NCI-H82 treated with DMSO at 0.1 percent for 48 hours (cell line): ENCODE measurements at regions not wholly inside any gene's neighbourhood (a gene's known extent, or its start where the extent isn't known, plus 50 kb on each side); places are given as distances from the start of the nearest gene placed in this dataset.
A peak's percentile ranks its signal among the peaks of the same experiment; 100 is the strongest.
"Not testable (repeated sequence)": the region's sequence is repeated elsewhere in the genome, so short reads cannot be mapped to it uniquely, and the experiment has no call there.

Source experiments
- DNase-seq: peaks from one replicate; lab custom pipeline; 2025; ENCODE audit not compliant: unreplicated experiment; lab: John Stamatoyannopoulos, UW

DNA sequence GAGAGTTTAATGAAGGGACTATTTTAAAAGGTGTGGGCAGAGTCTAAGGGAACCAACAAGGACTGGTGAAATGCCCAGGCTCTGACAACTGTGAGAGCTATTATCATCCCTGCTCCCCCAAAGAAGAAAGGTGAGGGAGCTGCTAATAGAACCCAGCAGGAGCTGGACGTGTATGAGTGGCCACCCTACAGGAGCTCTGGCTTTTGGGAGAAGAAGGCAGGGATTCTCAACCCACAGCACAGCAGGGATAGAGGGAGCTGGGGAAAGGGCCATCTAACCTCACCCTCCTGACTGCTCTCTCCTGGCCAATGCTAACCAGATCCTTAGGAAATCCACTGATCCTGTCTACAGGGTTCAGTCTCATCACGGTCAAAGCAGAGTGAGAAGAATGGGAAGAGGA lies 57.1 kb downstream of the GRIN2B start:
- DNase-seq: no peak

GRCh38 chr12:13918897-13919296 lies 62.5 kb downstream of the GRIN2B start:
- no peak for DNase-seq

GRCh38 chr12:13915096-13915495 lies 66.3 kb downstream of the GRIN2B start:
- DNase-seq: no peak

- no peak for DNase-seq
Measured at GRCh38 chr12:13913371-13913770, 68.0 kb downstream of the GRIN2B start.

- DNase-seq: no peak
Measured at GRCh38 chr12:13911756-13912554, 69.4 kb downstream of the GRIN2B start.

DNA sequence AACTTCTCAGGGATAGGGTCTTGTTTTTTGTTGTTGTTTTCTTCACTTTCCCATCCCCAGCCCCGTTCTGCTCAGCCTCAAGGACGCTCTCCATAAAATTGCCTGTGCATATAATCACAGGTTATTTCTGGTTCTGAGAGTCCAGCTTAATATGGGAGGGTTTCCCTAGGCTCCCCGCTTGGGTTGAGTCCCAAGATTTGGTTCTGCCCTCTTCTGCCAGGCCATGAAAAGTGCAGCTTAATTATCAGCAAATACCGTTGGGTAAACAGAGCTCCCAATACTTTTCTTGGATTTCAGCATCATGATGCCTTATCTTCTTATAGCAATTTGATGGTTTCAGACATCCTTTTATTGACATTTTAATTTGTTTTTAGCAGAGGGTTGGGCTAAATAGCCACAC lies 75.6 kb downstream of the GRIN2B start:
- no peak for DNase-seq

GRCh38 chr12:13900718-13901117 lies 80.7 kb downstream of the GRIN2B start:
- DNase-seq: no peak

GRCh38 chr12:13898387-13898786 lies 83.0 kb downstream of the GRIN2B start:
- not testable (repeated sequence) for DNase-seq

DNA sequence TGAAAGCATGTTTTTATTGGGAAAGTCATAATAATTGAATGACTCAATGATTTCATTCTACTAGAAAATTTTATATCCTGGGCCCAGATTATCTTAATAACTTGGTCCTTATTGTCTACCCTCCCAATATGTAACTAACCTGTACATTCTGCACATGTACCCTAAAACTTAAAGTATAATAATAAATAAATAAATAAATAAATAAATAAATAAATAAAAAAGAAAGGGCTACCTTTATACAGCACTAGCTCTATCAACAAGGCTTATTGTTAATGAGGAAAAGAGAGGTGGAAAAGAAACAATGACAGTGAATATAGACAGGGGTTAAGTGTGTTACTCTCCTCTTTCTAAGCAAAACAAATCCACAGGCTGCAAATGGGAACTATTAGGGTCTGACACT lies 83.6 kb downstream of the GRIN2B start:
- no peak for DNase-seq

GRCh38 chr12:13896063-13896626 lies 85.3 kb downstream of the GRIN2B start:
- no peak for DNase-seq

DNA sequence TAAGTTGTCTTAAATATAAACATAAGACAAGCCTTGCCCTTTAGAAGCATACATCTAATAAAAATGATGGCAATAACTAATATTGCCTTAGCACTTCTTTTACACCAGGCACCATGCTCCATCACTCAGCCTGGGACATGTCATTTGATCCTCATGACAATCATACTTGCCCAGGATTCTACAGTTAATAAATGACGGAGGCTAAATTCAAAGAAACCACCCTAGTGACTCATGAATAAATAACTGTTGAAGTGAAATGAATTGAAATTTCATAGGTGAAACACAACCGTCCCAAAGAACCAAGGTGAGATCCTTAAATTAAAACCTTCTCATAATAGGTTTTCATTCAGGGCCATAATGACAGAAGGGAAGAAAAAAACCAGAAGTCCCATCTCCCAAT lies 89.5 kb downstream of the GRIN2B start:
- no peak for DNase-seq

- DNase-seq: no peak
Measured at GRCh38 chr12:13890943-13891342, 90.5 kb downstream of the GRIN2B start.

GRCh38 chr12:13887779-13888388 lies 93.5 kb downstream of the GRIN2B start:
- DNase-seq: no peak

DNA sequence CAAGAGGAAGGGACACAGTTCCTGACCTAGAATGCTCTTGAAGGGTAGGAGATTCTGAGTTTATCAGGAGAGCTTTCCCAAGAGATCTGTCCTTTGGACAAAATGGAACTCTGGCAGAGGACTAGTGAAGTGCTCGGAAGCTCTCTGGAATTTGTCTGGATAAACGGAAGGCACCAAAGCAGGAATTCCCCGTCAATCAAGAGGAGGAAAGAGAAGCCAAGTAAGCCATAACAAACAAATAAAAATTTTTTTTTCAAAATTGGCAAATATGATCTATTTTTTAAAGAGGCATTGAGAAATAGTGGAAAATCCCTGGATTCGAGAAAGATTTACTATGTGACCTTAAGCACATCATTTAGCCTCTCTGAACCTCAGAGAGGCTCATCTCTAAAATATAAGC lies 99.2 kb downstream of the GRIN2B start:
- no peak for DNase-seq

DNA sequence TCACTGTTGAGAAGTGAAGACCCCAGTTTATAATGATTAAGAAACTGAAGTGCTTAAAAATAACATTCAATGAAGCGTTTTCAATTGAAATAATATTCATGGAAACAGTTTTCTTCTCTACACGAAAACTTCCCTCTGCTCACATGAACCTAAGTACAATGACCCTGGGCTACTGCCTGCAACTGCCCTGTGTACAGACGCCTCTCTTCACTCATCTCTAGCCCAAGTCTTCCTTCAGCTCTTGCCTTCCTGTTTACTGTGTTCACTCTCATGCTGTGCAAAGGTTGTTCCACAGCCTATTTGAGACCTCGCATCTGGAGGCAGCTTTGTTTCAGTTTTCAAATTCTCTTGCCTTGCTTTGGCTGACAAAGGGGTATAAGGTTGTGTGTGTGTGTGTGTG lies 100.8 kb downstream of the GRIN2B start:
- no peak for DNase-seq

DNA sequence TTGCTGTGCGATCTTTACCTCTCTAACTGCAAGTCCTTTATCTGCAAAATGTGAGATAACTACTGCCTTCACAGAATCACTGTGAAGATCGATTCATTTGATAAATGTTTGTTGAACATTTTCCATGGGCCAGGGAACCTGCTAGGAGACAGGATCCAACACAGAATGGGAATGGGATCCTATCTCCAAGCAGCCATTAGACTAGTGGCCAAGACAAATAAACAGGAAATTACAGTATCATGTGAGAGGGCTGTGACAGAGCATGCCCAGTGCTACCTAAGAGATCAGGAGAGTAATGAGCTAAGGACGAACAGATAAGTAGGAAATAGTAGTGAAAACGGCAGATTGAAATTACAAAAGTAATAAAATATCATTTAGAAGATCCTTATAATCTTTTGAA lies 105.7 kb downstream of the GRIN2B start:
- DNase-seq: no peak

DNA sequence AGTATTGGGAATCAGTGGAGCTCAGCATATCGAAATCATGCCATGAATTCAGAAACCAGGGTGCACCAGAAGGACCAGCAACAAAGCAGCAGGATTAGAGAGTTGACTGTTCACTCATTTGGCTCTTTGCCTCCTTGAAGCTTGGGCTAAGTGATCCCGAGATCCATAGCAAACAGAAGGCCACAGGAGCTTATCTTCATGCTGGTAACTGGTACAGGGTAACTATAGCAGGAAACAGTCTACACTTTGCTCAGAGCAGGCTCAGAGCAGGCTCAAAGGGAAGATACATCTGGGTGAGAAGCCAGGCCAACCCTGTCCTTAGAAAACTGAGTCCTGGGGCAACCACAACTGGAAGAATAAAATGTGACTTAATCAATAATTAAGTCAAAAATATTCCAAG lies 111.1 kb downstream of the GRIN2B start:
- no peak for DNase-seq

DNA sequence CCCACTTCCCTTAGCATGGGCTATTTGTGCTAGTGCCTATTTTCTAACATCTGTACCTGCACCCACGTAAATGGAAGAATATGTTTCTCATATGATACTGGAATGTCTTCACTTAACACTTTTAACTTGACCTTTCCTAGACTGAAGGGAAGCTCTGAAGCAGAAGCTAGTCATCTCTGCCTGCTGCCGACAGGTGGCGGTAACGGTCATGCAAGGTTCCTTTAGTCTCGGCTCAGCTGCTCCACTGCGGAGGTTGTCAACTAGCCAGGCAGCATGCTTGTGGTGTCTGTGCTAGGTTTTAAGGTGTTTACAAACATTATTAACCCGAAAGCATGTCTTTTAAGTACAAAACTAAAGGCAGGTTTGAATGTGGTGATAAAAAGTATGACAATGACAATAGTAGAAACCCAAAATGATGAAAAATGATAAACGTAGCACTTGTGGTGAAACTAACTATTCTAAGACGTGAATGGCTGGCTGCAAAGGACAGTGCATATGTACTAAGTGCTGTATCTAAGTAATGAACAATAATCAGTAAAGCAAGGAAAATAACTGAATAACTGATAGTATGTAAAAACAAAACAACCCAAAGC lies 117.2 kb downstream of the GRIN2B start:
- DNase-seq: peak; percentile 24

DNA sequence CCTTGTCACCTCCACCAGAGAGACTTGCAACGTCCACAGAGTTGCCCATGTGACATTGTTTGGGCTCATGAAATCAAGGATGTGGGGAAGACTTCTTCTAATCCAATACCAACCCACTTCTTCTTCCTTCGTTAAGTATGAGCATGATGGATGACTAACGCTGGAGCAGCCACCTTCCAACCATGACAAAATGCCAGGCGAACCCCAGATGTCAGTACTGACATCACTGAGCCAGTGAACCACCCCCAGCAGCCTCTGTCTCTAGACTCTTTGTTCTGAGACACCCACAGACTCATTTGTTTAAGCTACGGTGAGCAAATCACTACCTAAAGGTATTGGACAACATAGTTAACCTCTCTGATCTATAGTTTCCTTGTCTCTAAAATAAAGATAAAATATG lies 123.7 kb downstream of the GRIN2B start:
- DNase-seq: no peak

GRCh38 chr12:13853471-13853870 lies 127.9 kb downstream of the GRIN2B start:
- DNase-seq: no peak

DNA sequence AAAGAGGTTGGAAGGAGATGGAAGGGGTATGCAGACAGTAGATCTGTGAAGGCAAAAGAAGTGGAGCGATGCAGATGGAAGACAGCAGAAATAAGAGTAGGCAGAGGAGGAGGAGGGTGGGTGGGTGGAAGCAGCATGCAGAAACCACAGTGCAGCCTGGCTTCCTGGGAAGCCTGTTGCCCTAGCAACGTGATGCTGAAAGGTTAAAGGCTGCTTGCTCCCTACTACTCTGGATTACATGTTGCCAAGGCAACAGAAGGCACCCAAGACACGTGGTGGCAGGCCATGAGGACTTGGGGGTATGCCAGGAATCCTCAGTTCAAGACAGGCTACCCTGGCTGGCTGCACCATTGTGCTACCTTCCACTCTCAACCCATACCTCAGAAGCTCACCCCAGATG lies 129.6 kb downstream of the GRIN2B start:
- DNase-seq: no peak

DNA sequence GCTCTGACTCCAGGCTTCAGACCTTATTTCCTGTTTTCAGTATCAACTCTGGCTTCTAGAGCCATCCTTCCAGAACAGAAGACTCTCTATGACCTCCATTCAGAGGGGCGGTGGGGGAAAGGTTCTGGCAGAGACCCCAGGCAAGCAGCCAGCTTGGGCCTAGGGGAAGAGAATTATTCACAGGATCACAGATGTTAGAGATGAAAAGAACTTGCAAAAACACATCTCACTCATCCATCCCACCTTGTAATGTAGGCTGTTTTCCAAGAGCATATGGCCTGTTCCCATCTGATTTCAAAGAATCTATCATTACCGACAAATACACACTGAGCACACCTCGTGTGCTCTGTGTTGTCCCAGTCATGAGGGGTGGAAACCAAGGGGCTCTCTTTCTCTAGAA lies 131.9 kb downstream of the GRIN2B start:
- no peak for DNase-seq
